ENCODE measurements at regions not wholly inside any gene's neighbourhood (a gene's known extent, or its start where the extent isn't known, plus 50 kb on each side); places are given as distances from the start of the nearest gene placed in this dataset.

- no peak for DNase-seq
Observed at GRCh38 chr19:30672926-30673325, 300.7 kb downstream of the ZNF536 start.

GRCh38 chr19:30671622-30672051, 299.5 kb downstream of the ZNF536 start:
- no peak for DNase-seq

GRCh38 chr19:30671367-30671619, 299.1 kb downstream of the ZNF536 start:
- DNase-seq = no peak

- no peak for DNase-seq
Observed at GRCh38 chr19:30670562-30671366, 298.6 kb downstream of the ZNF536 start.

- no peak for DNase-seq
Observed at GRCh38 chr19:30670011-30670329, 297.8 kb downstream of the ZNF536 start.

GRCh38 chr19:30669329-30670010, 297.3 kb downstream of the ZNF536 start:
- DNase-seq = peak; percentile 81

- DNase-seq = no peak
Observed at GRCh38 chr19:30668521-30669155, 296.5 kb downstream of the ZNF536 start.

GRCh38 chr19:30667746-30668145, 295.6 kb downstream of the ZNF536 start:
- no peak for DNase-seq

- DNase-seq = no peak
Observed at GRCh38 chr19:30667227-30667626, 295.0 kb downstream of the ZNF536 start.

- peak; percentile 79 for DNase-seq
Observed at GRCh38 chr19:30666301-30666803, 294.2 kb downstream of the ZNF536 start.

GRCh38 chr19:30665449-30665848, 293.3 kb downstream of the ZNF536 start:
- no peak for DNase-seq

- DNase-seq = no peak
Observed at GRCh38 chr19:30663611-30664174, 291.5 kb downstream of the ZNF536 start.

- no peak for DNase-seq
Observed at GRCh38 chr19:30662211-30662861, 290.2 kb downstream of the ZNF536 start.

GRCh38 chr19:30659638-30660037, 287.5 kb downstream of the ZNF536 start:
- DNase-seq = no peak

GRCh38 chr19:30656520-30657100, 284.4 kb downstream of the ZNF536 start:
- no peak for DNase-seq

GRCh38 chr19:30653646-30654386, 281.6 kb downstream of the ZNF536 start:
- DNase-seq = no peak

GRCh38 chr19:30652751-30653150, 280.6 kb downstream of the ZNF536 start:
- DNase-seq = no peak

GRCh38 chr19:30651691-30652090, 279.5 kb downstream of the ZNF536 start:
- no peak for DNase-seq

GRCh38 chr19:30651066-30651465, 278.9 kb downstream of the ZNF536 start:
- no peak for DNase-seq

- DNase-seq = no peak
Observed at GRCh38 chr19:30649934-30650614, 277.9 kb downstream of the ZNF536 start.

Measured in activated effector memory CD4-positive, alpha-beta T cell treated with anti-CD3 and anti-CD28 coated beads, Interleukin-2, amount 50 U/mL, for 16 hours (primary cell).